ENCODE measurements at regions not wholly inside any gene's neighbourhood (a gene's known extent, or its start where the extent isn't known, plus 50 kb on each side); places are given as distances from the start of the nearest gene placed in this dataset.

- DNase-seq (ENCODE audit: low read depth, low spot score) (no peak), FAIRE-seq (no peak)
- H4K20me1 ChIP-seq (ENCODE audit: control insufficient read depth, extremely low read depth, insufficient read depth, low read length) = no peaks in the 10 kb centered on the region
- H3K9ac ChIP-seq (ENCODE audit: control insufficient read depth, extremely low read depth, insufficient read depth, low read length) = peak overlapping the region; percentile 40
- no peaks in the 10 kb centered on the region for H3K27me3 ChIP-seq (ENCODE audit: control insufficient read depth, extremely low read depth, insufficient read depth, low read length)
- H3K4me1 ChIP-seq (ENCODE audit: control insufficient read depth, extremely low read depth, insufficient read depth, low read length) = peaks cover 46% of the 10 kb centered on the region
- peak overlapping the region; percentile 68 for H3K4me2 ChIP-seq (ENCODE audit: control insufficient read depth, extremely low read depth, insufficient read depth, low read depth, low read length)
- peak overlapping the region; percentile 19 for H3K27ac ChIP-seq (ENCODE audit: control insufficient read depth, insufficient read depth, low read length)
- dilution Hi-C loops (cut with MboI; ENCODE audit: extremely low pct_ligation_motif_present, low sequenced_read_pairs) = no loop called here
- H3K9me1 ChIP-seq (ENCODE audit: control insufficient read depth, extremely low read depth, insufficient read depth, low read length) = peaks cover 2% of the 10 kb centered on the region
- H3K4me3 ChIP-seq (ENCODE audit: control insufficient read depth in 2 of 3, extremely low read depth in 1 of 3, insufficient read depth in 2 of 3, low read depth in 1 of 3, low read length in 3 of 3) = no peak overlapping the region
- no peaks in the 10 kb centered on the region for H3K9me3 ChIP-seq (ENCODE audit: control insufficient read depth, low read depth, low read length)
- TF ChIP-seq EZH2 (IDR thresholded peaks at IDR 0.05; ENCODE audit: low read length) = no peak
- TF ChIP-seq, protein P1, sequence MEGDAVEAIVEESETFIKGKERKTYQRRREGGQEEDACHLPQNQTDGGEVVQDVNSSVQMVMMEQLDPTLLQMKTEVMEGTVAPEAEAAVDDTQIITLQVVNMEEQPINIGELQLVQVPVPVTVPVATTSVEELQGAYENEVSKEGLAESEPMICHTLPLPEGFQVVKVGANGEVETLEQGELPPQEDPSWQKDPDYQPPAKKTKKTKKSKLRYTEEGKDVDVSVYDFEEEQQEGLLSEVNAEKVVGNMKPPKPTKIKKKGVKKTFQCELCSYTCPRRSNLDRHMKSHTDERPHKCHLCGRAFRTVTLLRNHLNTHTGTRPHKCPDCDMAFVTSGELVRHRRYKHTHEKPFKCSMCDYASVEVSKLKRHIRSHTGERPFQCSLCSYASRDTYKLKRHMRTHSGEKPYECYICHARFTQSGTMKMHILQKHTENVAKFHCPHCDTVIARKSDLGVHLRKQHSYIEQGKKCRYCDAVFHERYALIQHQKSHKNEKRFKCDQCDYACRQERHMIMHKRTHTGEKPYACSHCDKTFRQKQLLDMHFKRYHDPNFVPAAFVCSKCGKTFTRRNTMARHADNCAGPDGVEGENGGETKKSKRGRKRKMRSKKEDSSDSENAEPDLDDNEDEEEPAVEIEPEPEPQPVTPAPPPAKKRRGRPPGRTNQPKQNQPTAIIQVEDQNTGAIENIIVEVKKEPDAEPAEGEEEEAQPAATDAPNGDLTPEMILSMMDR (optimal IDR thresholded peaks at IDR 0.05 in 1 of 3, IDR thresholded peaks at IDR 0.05 in 1 of 3, conservative IDR thresholded peaks at IDR 0.05 in 1 of 3; ENCODE audit: extremely low read depth in 1 of 3, insufficient read depth in 2 of 3, low read length in 3 of 3) = no peak
- H3K36me3 ChIP-seq (ENCODE audit: control insufficient read depth in 2 of 2, extremely low read depth in 1 of 2, insufficient read depth in 2 of 2, low read length in 2 of 2) = no peaks in the 10 kb centered on the region
- no peak overlapping the region for H2AFZ ChIP-seq (ENCODE audit: control insufficient read depth, low read length)
- no peaks in the 10 kb centered on the region for H3K79me2 ChIP-seq (ENCODE audit: control insufficient read depth, insufficient read depth, low read length)
Measured at GRCh38 chr9:107734256-107735013, 244.9 kb upstream of the KLF4 start.

- no peak for TF ChIP-seq EZH2 (IDR thresholded peaks at IDR 0.05; ENCODE audit: low read length)
- TF ChIP-seq, protein P1 (optimal IDR thresholded peaks at IDR 0.05 in 1 of 3, IDR thresholded peaks at IDR 0.05 in 1 of 3, conservative IDR thresholded peaks at IDR 0.05 in 1 of 3; ENCODE audit: extremely low read depth in 1 of 3, insufficient read depth in 2 of 3, low read length in 3 of 3) = no peak
- DNase-seq (ENCODE audit: low read depth, low spot score) = no peak
- Histone ChIP-seq H2AFZ (ENCODE audit: control insufficient read depth, low read length) (peak overlapping the region; percentile 65), H3K79me2 (ENCODE audit: control insufficient read depth, insufficient read depth, low read length) (no peaks in the 10 kb centered on the region), H3K9me3 (ENCODE audit: control insufficient read depth, low read depth, low read length) (no peaks in the 10 kb centered on the region), H3K4me1 (ENCODE audit: control insufficient read depth, extremely low read depth, insufficient read depth, low read length) (peaks cover 37% of the 10 kb centered on the region), H3K27me3 (ENCODE audit: control insufficient read depth, extremely low read depth, insufficient read depth, low read length) (no peaks in the 10 kb centered on the region), H3K27ac (ENCODE audit: control insufficient read depth, insufficient read depth, low read length) (peak overlapping the region; percentile 33), H4K20me1 (ENCODE audit: control insufficient read depth, extremely low read depth, insufficient read depth, low read length) (no peaks in the 10 kb centered on the region), H3K4me3 (ENCODE audit: control insufficient read depth in 2 of 3, extremely low read depth in 1 of 3, insufficient read depth in 2 of 3, low read depth in 1 of 3, low read length in 3 of 3) (peak overlapping the region in 2 of 3 experiments; percentile 31 to 57), H3K4me2 (ENCODE audit: control insufficient read depth, extremely low read depth, insufficient read depth, low read depth, low read length) (peak overlapping the region; percentile 81), H3K9me1 (ENCODE audit: control insufficient read depth, extremely low read depth, insufficient read depth, low read length) (no peaks in the 10 kb centered on the region), H3K36me3 (ENCODE audit: control insufficient read depth in 2 of 2, extremely low read depth in 1 of 2, insufficient read depth in 2 of 2, low read length in 2 of 2) (no peaks in the 10 kb centered on the region), H3K9ac (ENCODE audit: control insufficient read depth, extremely low read depth, insufficient read depth, low read length) (peak overlapping the region; percentile 51)
- dilution Hi-C loops (cut with MboI; ENCODE audit: extremely low pct_ligation_motif_present, low sequenced_read_pairs) = no loop called here
- FAIRE-seq = no peak
Measured at GRCh38 chr9:107733523-107733894, 243.9 kb upstream of the KLF4 start.

Data from keratinocyte (primary cell).